Islet precursor cell (in vitro differentiated cells): ENCODE measurements at regions not wholly inside any gene's neighbourhood (a gene's known extent, or its start where the extent isn't known, plus 50 kb on each side); places are given as distances from the start of the nearest gene placed in this dataset.
A peak's percentile ranks its signal among the peaks of the same experiment; 100 is the strongest.
"Not testable (repeated sequence)": the region's sequence is repeated elsewhere in the genome, so short reads cannot be mapped to it uniquely, and the experiment has no call there.

Experiments used
- DNase-seq: peaks from one replicate; pipeline ENCODE4 v3.0.0-alpha.2; 2018

- no peak for DNase-seq
Measured at GRCh38 chr10:35950226-35950625, 308.1 kb upstream of the FZD8 start.

GRCh38 chr10:35949811-35950211, 307.7 kb upstream of the FZD8 start:
- DNase-seq: peak; percentile 50

- DNase-seq: no peak
Measured at GRCh38 chr10:35946556-35946955, 304.5 kb upstream of the FZD8 start.

GRCh38 chr10:35942057-35942456, 300.0 kb upstream of the FZD8 start:
- DNase-seq: no peak

- peak; percentile 68 for DNase-seq
Measured at GRCh38 chr10:35940141-35941041, 298.3 kb upstream of the FZD8 start.

- DNase-seq: no peak
Measured at GRCh38 chr10:35938160-35938559, 296.1 kb upstream of the FZD8 start.

- DNase-seq: peak; percentile 58
Measured at GRCh38 chr10:35937546-35937945, 295.4 kb upstream of the FZD8 start.

- no peak for DNase-seq
Measured at GRCh38 chr10:35934642-35934995, 292.5 kb upstream of the FZD8 start.

- no peak for DNase-seq
Measured at GRCh38 chr10:35933940-35934641, 292.0 kb upstream of the FZD8 start.

- DNase-seq: no peak
Measured at GRCh38 chr10:35933491-35933890, 291.4 kb upstream of the FZD8 start.

GRCh38 chr10:35929962-35930361, 287.9 kb upstream of the FZD8 start:
- not testable (repeated sequence) for DNase-seq

GRCh38 chr10:35928748-35929147, 286.7 kb upstream of the FZD8 start:
- no peak for DNase-seq

- peak; percentile 68 for DNase-seq
Measured at GRCh38 chr10:35927990-35928488, 285.9 kb upstream of the FZD8 start.

GRCh38 chr10:35927341-35927740, 285.2 kb upstream of the FZD8 start:
- DNase-seq: peak; percentile 65

- no peak for DNase-seq
Measured at GRCh38 chr10:35926846-35927245, 284.8 kb upstream of the FZD8 start.

GRCh38 chr10:35925493-35925892, 283.4 kb upstream of the FZD8 start:
- peak; percentile 86 for DNase-seq

GRCh38 chr10:35924759-35925158, 282.7 kb upstream of the FZD8 start:
- peak; percentile 93 for DNase-seq

GRCh38 chr10:35922876-35923600, 280.9 kb upstream of the FZD8 start:
- no peak for DNase-seq

- no peak for DNase-seq
Measured at GRCh38 chr10:35921866-35922350, 279.8 kb upstream of the FZD8 start.

- peak; percentile 52 for DNase-seq
Measured at GRCh38 chr10:35916791-35917190, 274.7 kb upstream of the FZD8 start.

- DNase-seq: no peak
Measured at GRCh38 chr10:35913628-35914027, 271.5 kb upstream of the FZD8 start.

- DNase-seq: no peak
Measured at GRCh38 chr10:35912615-35913569, 270.8 kb upstream of the FZD8 start.
